Heart left ventricle (tissue), 16 donors: ENCODE measurements at regions not wholly inside any gene's neighbourhood (a gene's known extent, or its start where the extent isn't known, plus 50 kb on each side); places are given as distances from the start of the nearest gene placed in this dataset.

Experiments used
- ATAC-seq, 4 donors: fragments of 200-7000 bp; cut with Tn5 transposase; one replicate each; pipeline ENCODE4 v1.9.1; 2020 to 2022; ENCODE audit warnings: moderate library complexity in 4 of 4, mild to moderate bottlenecking in 3 of 4, moderate number of reproducible peaks in 1 of 4
- DNase-seq, 5 donors: peaks; one replicate each; pipeline ENCODE4 v3.0.0-alpha.2; 2020
- H3K27ac ChIP-seq, 12 donors: fragments of 200-600 bp; sonication (generic) in 4 of 12; one replicate each; pipeline versions ENCODE4 v1.5.0 to v1.8.0; 2016 to 2022; ENCODE audit warnings: mild to moderate bottlenecking in 2 of 12
- H3K27me3 ChIP-seq, 9 donors: fragments of 200-600 bp; sonication (generic) in 2 of 9; one replicate each; pipeline versions ENCODE4 v1.5.1 to v1.8.0; 2016 to 2022; ENCODE audit warnings: mild to moderate bottlenecking in 3 of 9
- H3K36me3 ChIP-seq, 9 donors: fragments of 200-600 bp; sonication (generic) in 2 of 9; one replicate each; pipeline versions ENCODE4 v1.5.0 to v1.8.0; 2018 to 2022; ENCODE audit warnings: mild to moderate bottlenecking in 2 of 9
- H3K4me1 ChIP-seq, 12 donors: fragments of 200-600 bp; sonication (generic) in 4 of 12; one replicate each; pipeline versions ENCODE4 v1.5.0 to v1.8.0; 2016 to 2022; ENCODE audit warnings: mild to moderate bottlenecking in 3 of 12
- H3K4me3 ChIP-seq, 12 donors: fragments of 200-600 bp; sonication (generic) in 4 of 12; one replicate each; pipeline versions ENCODE4 v1.5.0 to v1.8.0; 2017 to 2022; ENCODE audit warnings: mild to moderate bottlenecking in 9 of 12, moderate library complexity in 4 of 12
- H3K9me3 ChIP-seq, 12 donors: fragments of 200-600 bp; sonication (generic) in 4 of 12; one replicate each; pipeline versions ENCODE4 v1.5.0 to v1.8.0; 2016 to 2022; ENCODE audit warnings: mild to moderate bottlenecking in 1 of 12
- CTCF ChIP-seq, 12 donors: fragments of 200-600 bp; sonication (generic) in 4 of 12; IDR thresholded peaks; one replicate each; pipeline versions ENCODE4 v1.5.0 to v1.8.0; 2018 to 2022; ENCODE audit warnings: antibody characterized with exemption in 12 of 12, mild to moderate bottlenecking in 5 of 12
- POLR2A ChIP-seq, 2 donors: fragments of 450-650 bp; IDR thresholded peaks; one replicate each; pipeline ENCODE4 v1.6.1; 2017; ENCODE audit warnings: antibody characterized with exemption in 2 of 2, mild to moderate bottlenecking in 2 of 2, moderate library complexity in 2 of 2
- WGBS, 4 donors: extraction: QIAGEN DNeasy Blood & Tissue Kit in 2 of 4; methylation state at CpG; one replicate each; pipeline versions ENCODE4 v1.1.5 to v1.1.7; 2013 to 2018; 5-methylcytosine and 5-hydroxymethylcytosine counted together
- intact Hi-C, 10 donors: fragments of 100-400 bp; cut with DNase I; formaldehyde crosslinking; loops; one replicate each; pipeline versions ENCODE4 v1.11.1 to v1.14.2; 2022
- donor health status: ischemic (EF 13 %, LVEDD 7.1; RV severe dilation, severe dysfunction).
- donor health status: healthy with polysubstance abuse.
- donor health status: DM: no; HTN: yes; CAD: no.
- donor health status: DM: no; HTN: no; CAD: no.
- donor health status: ischemic (EF 25% LVEDD 6.9; RV normal size, moderate dysfunction).
- donor health status: ischemic (EF 25% LVEDD 5.7; RV mildly dilated, moderate dysfunction).
- donor health status: healthy.
- donor health status: DM: yes; HTN: yes; CAD: no.
- donor health status: ischemic (EF 35%, LVEDD 5.7; RV mildly dilated, moderate dysfunction).
- donor health status: nonischemic (EF 11% LVEDD 7.7; RV severe dilation, severe dysfunction).
- donor health status: DM: yes; HTN: yes; CAD: no.
- donor health status: PGD.
- donor health status: ischemic (EF 29% LVEDD 5.4; RV normal size, mild dysfunction).
- donor health status: nonischemic (EF 23%, LVEDD 6.1; RV moderate dilation, normal function).

GRCh38 chr16:13835935-13836730, 83.8 kb upstream of the ERCC4 start:
- no peaks in the 10 kb centered on the region for H3K36me3 ChIP-seq

GRCh38 chr16:13838401-13839190, 81.4 kb upstream of the ERCC4 start:
- intact Hi-C loops: no loop called here
- H3K36me3 ChIP-seq: no peaks in the 10 kb centered on the region
- H3K4me3 ChIP-seq: no peak overlapping the region
- no peaks in the 10 kb centered on the region for H3K4me1 ChIP-seq
- H3K27me3 ChIP-seq: peaks cover 0 to 11% (median 0%) of the 10 kb centered on the region in 9 donors
- ATAC-seq (no peak), DNase-seq (no peak)
- no peaks in the 10 kb centered on the region for H3K9me3 ChIP-seq
- H3K27ac ChIP-seq: no peak overlapping the region
- TF ChIP-seq CTCF (IDR thresholded peaks at IDR 0.05) (no peak), POLR2A (IDR thresholded peaks at IDR 0.05) (no peak)
- WGBS, 4 donors: 82 to 86% (median 84%) methylated on average over 16 of the region's 16 CpGs

More at GRCh38 chr16:13835935-13836730, 83.8 kb upstream of the ERCC4 start:
- H3K27ac ChIP-seq: no peak overlapping the region
- TF ChIP-seq POLR2A (IDR thresholded peaks at IDR 0.05) (no peak), CTCF (IDR thresholded peaks at IDR 0.05) (no peak)
- H3K4me1 ChIP-seq: no peaks in the 10 kb centered on the region
- H3K4me3 ChIP-seq: no peak overlapping the region
- DNase-seq: no peak
- 82 to 88% (median 86%) methylated on average over 11 to 13 of the region's 13 CpGs for WGBS, 4 donors
- H3K9me3 ChIP-seq: no peaks in the 10 kb centered on the region
- intact Hi-C loops: no loop called here
- ATAC-seq: no peak
- peaks cover 0 to 6% (median 0%) of the 10 kb centered on the region in 9 donors for H3K27me3 ChIP-seq

- ATAC-seq (no peak), DNase-seq (no peak)
- H3K9me3 ChIP-seq: no peaks in the 10 kb centered on the region
- H3K4me1 ChIP-seq: no peaks in the 10 kb centered on the region
- no peaks in the 10 kb centered on the region for H3K36me3 ChIP-seq
- intact Hi-C loops: no loop called here
- 84 to 88% (median 87%) methylated on average over 3 of the region's 3 CpGs for WGBS, 4 donors
- no peak overlapping the region for H3K27ac ChIP-seq
- peaks cover 0 to 12% (median 0%) of the 10 kb centered on the region in 9 donors for H3K27me3 ChIP-seq
- TF ChIP-seq POLR2A (IDR thresholded peaks at IDR 0.05): no peak
- no peak for TF ChIP-seq CTCF (IDR thresholded peaks at IDR 0.05)
- no peak overlapping the region for H3K4me3 ChIP-seq
Measured at GRCh38 chr16:13839577-13839976, 80.4 kb upstream of the ERCC4 start.

DNA sequence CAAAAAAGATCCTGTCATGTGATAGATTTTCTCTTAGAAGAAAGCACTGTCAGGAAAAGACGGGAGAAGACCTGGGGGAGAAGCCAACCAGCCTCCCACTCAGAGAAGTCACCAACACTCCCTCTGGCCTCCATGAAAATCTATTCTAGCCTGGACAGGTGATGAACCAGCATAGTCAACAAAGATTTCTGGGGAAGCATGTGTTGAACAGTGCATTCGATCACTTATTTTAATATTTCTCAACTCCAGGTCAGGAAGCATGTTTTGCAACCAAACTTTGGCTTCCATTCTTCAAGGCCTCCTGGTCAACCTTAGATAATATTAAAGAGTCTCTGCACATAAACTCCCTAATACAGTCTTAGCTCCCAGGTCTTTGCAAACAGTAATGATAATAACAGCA, 74.7 kb upstream of the ERCC4 start:
- Histone ChIP-seq H3K36me3 (no peaks in the 10 kb centered on the region), H3K27ac (no peak overlapping the region), H3K4me3 (no peak overlapping the region), H3K27me3 (peaks cover 0 to 12% (median 0%) of the 10 kb centered on the region in 9 donors), H3K4me1 (no peaks in the 10 kb centered on the region), H3K9me3 (peaks cover 0 to 6% (median 0%) of the 10 kb centered on the region in 12 donors)
- ATAC-seq (no peak), DNase-seq (no peak)
- 65 to 80% (median 77%) methylated on average over 2 of the region's 2 CpGs for WGBS, 4 donors
- intact Hi-C loops: no loop called here
- no peak for TF ChIP-seq POLR2A (IDR thresholded peaks at IDR 0.05)
- TF ChIP-seq CTCF (IDR thresholded peaks at IDR 0.05): no peak
